DOHH2 (cell line): ENCODE measurements at regions not wholly inside any gene's neighbourhood (a gene's known extent, or its start where the extent isn't known, plus 50 kb on each side); places are given as distances from the start of the nearest gene placed in this dataset.

Experiments used
- CTCF ChIP-seq: fragments of 200-600 bp; sonication (generic); IDR thresholded peaks from one replicate; pipeline ENCODE4 v1.5.1; 2014; ENCODE audit warnings: antibody characterized with exemption, mild to moderate bottlenecking, low read depth, low read length; ENCODE audit not compliant: poor library complexity, severe bottlenecking
- EZH2phosphoT487 ChIP-seq: fragments of 200-600 bp; sonication (generic); IDR thresholded peaks from 2 replicates; pipeline ENCODE4 v1.6.1; 2017; ENCODE audit warnings: borderline replicate concordance, mild to moderate bottlenecking, antibody characterized with exemption, low read length, moderate library complexity, mixed read lengths

GRCh38 chr10:64529003-64529350, 1007.8 kb downstream of the REEP3 start:
- TF ChIP-seq CTCF (no peak), EZH2phosphoT487 (no peak)
